GM19043 (cell line): ENCODE measurements at regions not wholly inside any gene's neighbourhood (a gene's known extent, or its start where the extent isn't known, plus 50 kb on each side); places are given as distances from the start of the nearest gene placed in this dataset.

ENCODE experiments used
- ATAC-seq: cut with Tn5 transposase; IDR thresholded peaks from one replicate; pipeline ENCODE4 v1.9.1; 2021; ENCODE audit warnings: low read depth; ENCODE audit not compliant: unreplicated experiment

- no peak for ATAC-seq
These were observed 98.4 kb upstream of the NCKAP5 start for GRCh38 chr2:133666621-133667020.

GRCh38 chr2:133667085-133667484 is 98.8 kb upstream of the NCKAP5 start:
- ATAC-seq = no peak

- ATAC-seq = no peak
These were observed 99.7 kb upstream of the NCKAP5 start for GRCh38 chr2:133667968-133668367.

DNA sequence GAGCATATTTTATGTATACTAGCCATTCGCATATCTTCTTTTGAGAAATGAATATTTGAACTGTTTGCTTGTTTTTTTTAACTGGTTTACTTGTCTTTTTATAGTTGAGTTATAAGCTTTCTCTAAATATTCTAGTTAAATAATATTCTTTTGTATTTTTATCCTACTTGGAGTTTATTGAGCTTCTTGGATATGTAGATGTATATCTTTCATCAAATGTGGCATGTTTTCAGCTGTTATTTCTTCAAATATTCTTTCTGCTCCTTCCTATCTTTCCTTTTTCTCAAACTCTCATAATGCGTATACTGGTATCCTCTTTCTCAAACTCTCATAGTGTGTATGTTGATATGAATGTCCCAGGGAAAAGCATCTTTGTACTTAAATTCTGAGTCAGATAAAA is 100.3 kb upstream of the NCKAP5 start:
- no peak for ATAC-seq

DNA sequence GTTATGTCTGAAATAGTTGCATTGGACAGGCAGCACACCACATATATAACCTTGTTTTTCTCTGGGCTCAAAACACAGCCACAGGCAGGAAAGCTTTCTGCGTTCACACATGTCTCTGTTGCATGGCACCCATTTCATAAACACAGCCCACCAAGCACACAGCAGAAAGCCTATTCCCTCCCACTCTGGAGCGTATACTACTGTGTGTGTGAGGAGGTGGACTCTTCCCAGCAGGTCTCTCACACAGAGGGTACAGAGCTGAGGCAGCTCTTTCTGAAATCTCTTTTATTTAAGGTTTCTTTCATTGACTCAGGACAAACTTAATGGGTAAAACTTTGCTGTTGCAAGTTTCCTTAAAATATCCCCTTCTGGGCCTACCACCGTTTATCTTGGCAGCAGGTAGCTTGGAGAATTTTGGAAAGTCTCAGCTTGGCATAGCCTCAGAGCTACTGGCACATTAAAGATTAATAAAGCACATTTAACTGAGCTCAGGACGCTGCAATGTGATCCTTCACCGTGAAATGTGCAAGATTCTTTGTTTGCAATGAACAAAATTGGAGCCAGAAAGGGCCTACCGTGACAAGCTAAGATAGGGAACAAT is 105.1 kb upstream of the NCKAP5 start:
- ATAC-seq = no peak

GRCh38 chr2:133674066-133674432 is 105.8 kb upstream of the NCKAP5 start:
- ATAC-seq = no peak

DNA sequence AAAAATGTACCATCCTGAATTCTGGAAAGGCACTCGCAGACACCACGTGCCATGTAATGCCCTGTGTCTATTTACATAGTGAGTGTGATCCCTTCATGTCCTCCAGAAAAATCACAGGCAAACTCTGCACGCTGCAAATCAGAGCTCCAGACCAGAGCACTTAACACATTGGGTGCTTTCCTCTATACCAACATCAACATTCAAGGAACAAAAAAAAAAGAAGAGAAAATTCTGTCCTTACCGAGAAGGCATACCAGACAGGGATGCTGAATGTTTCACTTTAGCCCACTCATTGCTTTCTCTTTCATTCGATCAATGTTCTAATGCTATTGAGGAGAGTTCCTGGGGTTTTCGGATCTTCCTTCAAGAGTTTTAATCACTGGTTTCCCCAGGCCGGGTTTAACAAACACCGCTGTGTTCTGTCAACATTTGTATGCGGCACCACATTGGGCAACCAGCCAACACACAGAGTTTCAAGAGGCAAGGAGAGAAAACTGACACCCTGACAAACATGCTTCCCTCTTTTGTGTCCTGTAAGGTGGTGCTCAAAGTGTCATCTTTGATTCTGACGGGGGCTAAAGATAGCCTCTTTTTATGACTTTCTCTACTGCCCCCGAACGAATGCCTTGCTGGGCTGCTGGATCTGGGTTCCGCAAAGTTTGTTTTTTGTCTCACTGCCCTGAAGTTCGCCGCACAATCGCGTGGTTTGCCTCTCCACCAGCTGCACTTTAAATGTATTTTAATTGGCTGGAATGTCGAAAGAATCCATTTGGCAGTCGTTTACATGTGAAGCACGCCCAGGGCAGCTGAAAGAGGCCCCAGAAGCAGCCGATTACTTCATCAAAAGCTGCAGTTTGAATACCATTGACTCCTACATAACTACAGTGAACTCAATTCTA is 106.4 kb upstream of the NCKAP5 start:
- no peak for ATAC-seq

DNA sequence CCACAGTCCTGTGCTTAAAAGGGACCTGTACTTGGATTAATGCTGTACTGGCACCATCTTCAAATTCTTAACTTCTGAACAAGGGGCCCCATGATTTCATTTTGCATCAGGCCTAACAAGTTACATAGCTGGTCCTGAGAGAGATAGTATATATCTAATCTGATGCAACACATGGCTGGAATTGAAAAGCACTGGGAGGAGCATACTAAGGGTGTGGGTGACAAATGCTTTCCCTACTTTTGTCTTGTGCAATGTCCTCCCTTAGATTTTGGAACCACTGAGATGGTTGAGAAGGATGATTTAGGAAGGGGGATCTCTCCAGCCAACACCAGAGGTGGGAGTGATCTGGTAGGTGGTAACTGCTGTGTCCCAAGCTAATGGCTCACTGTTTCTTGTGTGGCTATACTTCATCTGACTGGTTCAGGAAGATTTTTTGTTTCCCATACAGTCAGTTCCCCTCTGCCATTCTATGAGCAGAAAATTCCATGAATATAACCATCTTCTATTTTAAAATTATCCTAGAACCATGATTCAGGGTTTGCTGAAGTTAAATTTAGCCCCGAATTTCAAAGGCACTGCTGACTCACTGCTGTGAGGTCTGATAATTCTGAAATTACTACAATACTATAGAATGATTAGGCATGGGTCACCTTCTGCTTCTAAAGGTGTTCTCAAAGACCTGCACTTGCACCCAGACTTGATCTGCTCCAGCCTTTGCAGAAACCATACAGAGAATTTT is 108.3 kb upstream of the NCKAP5 start:
- ATAC-seq = no peak

DNA sequence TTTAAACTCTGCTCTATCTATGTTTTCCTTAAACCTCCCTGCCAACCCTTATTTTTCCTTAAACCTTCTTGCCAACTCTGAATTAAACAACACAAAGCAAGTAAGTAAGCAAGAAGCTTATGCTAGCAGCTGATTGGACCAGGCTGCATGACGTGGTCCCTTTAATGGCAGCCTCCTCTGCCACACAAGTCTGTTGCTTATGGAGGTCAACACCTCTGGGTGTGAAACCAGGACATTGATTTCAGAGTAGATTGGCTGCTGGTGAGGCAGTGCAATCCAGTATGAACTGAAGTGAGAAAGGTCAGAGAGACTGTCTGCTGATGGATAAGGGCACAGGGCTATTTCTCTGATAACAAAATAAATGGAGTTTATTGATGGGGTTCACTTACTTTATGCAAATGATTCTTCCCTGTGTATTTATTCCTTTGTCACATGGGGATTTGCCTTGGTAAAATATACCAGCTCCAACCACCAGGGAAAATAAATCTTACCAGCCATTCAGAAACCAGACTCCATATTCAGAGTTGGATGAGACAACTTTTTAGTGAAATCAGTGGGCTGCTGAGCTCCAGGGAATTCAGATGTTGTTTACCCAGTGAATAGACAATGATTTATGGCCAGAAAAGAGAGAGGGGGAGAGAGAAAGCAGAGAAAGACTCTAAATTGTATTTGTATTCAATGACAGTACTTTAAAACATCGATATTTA is 112.2 kb upstream of the NCKAP5 start:
- ATAC-seq = no peak

- ATAC-seq = no peak
These were observed 114.1 kb upstream of the NCKAP5 start for GRCh38 chr2:133682347-133682746.

GRCh38 chr2:133682906-133683305 is 114.6 kb upstream of the NCKAP5 start:
- no peak for ATAC-seq

DNA sequence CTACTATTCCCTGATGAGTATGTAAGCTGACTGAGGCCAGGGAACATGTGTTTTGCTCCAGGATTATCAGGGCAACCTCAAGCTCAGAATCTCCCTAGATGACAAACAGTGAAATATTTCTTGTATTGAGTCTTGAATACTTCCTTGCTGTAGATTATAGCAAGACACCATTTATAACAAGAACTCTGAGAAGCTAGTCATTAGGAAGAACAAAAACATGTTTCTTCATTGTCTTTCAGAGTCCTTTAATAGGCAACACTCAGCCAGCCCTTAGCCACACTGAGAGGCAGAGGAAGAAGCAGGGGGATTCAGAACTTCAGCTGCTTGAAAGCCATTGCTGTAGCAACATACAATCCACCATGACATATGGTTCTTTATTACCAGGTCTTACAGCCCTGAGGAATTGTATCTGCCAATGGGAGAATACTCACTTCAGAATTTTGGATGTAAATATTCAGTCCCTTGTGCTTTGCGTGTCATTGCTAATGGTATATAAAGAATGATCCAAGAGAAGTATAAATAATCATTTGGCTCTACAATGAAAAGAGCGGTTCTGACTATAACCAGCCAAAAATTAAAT is 117.5 kb upstream of the NCKAP5 start:
- no peak for ATAC-seq

- no peak for ATAC-seq
These were observed 122.5 kb upstream of the NCKAP5 start for GRCh38 chr2:133690780-133691179.

DNA sequence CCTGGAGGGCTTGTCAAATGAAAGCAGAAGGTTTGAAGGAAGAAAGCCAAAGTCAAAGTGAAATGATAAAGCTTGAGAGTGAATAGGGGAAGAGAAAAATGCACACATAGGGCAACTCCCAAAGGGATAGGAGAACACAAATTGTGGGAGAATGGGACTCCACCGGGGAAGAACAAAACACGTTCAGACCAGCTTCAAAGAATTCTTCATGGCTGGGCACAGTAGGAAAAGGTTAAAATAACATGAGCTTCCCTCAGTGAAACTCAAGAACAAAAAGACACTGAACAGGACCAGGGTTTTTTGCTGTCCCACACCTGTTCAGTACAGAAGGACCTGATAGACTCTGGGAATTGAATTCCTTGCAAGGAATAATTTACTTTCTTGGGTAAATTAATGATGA is 123.1 kb upstream of the NCKAP5 start:
- ATAC-seq = no peak

- no peak for ATAC-seq
These were observed 137.0 kb upstream of the NCKAP5 start for GRCh38 chr2:133705287-133705686.

GRCh38 chr2:133710613-133711012 is 142.3 kb upstream of the NCKAP5 start:
- no peak for ATAC-seq

DNA sequence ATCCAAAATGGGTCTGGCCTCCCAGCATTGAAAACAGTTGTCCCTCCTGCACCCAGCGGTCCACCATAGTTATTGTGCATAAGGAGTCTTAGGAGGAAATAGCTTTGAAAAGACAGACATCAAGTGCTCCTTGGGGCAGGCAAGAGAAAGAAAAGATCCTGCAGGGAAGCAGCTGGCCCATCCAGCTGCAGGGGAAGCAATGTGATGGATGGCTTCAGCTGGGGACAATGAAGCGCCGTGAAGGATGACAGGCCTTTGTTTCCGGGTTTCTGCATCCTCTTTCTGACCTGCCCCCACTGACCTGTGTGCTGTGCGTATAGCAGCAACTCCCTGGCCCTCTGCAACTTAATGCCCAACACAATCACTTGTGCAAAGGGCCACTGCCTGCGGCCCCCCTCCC is 142.9 kb upstream of the NCKAP5 start:
- no peak for ATAC-seq

DNA sequence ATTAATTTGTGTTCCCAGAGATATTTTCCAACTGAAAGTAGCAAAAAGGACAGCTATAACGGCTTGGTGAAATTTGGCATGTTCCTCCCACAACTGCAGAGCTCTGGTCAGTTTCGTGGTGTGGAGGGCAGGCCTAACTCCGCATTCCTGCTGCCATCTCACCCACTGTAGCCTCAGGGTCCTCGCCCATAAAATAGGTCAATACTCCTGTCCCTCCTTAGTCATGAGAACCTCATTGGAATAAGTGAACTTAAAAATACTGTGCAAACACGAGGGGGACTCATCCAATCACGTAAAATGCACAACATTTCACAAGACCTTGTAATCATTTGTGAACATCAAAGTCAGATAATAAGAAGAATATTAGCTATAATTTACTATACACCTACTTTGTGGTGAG is 143.5 kb upstream of the NCKAP5 start:
- no peak for ATAC-seq

- no peak for ATAC-seq
These were observed 144.1 kb upstream of the NCKAP5 start for GRCh38 chr2:133712369-133712768.

DNA sequence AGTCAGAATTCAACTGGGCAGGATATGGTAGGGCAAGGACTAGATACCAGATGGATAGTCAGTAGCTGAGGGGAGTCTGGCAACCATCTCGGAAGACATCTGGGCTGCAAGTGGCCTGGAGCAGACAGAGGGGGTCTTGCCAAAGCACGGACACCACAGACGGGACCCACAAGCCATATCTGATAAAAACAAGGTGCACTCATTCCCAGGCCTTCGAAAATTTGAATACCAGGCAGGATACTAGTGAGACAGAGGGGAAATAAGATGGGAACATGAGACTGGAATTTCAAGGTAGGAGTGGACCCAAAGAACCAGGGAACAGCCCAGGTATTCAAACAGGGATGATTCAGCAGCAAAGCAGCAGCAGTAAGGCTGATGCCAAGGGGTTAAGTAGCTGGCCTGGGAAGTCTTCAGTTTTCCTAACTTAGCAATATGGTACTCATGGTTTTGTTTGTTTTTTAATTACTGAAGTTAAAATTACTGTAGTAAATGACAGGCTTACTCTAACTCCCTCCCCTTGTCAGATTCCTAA is 144.9 kb upstream of the NCKAP5 start:
- no peak for ATAC-seq
